ENCODE measurements at regions not wholly inside any gene's neighbourhood (a gene's known extent, or its start where the extent isn't known, plus 50 kb on each side); places are given as distances from the start of the nearest gene placed in this dataset.

DNA sequence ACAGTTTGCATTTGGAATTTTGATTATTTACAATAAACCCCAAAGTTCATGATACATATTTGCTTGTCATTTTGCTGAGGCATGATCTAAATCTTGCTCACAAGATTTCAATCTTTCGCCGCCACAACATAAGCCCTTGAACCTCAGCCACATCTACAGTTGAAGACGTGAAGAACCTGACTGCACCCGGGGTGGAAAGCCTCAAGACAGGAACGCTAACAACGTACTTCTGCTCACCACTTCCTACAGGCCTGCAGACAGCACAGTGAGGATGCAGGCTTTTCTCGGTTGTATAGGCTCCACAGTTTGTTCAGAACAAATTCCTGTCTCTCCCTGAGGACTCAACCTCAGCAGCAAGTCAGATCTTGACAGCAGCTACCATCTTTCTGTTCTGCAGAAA, 393.8 kb upstream of the PRKCQ start:
- Histone ChIP-seq H3K36me3 (ENCODE audit: insufficient read depth) (no peaks in the 10 kb centered on the region), H3K9ac (no peak overlapping the region), H3K27me3 (ENCODE audit: insufficient read depth, low read depth) (no peaks in the 10 kb centered on the region), H3K4me3 (IDR thresholded peaks at IDR 0.05; ENCODE audit: insufficient read depth, low read depth, low read length) (no peak overlapping the region), H3K79me2 (ENCODE audit: insufficient read depth, low read depth) (no peaks in the 10 kb centered on the region), H4K20me1 (ENCODE audit: insufficient read depth) (no peaks in the 10 kb centered on the region), H3K4me1 (ENCODE audit: low read depth, poor library complexity, severe bottlenecking) (no peaks in the 10 kb centered on the region), H3K27ac (no peak overlapping the region), H3K4me2 (no peak overlapping the region), H2AFZ (ENCODE audit: low read depth) (no peak overlapping the region)
- TF ChIP-seq, protein P1, sequence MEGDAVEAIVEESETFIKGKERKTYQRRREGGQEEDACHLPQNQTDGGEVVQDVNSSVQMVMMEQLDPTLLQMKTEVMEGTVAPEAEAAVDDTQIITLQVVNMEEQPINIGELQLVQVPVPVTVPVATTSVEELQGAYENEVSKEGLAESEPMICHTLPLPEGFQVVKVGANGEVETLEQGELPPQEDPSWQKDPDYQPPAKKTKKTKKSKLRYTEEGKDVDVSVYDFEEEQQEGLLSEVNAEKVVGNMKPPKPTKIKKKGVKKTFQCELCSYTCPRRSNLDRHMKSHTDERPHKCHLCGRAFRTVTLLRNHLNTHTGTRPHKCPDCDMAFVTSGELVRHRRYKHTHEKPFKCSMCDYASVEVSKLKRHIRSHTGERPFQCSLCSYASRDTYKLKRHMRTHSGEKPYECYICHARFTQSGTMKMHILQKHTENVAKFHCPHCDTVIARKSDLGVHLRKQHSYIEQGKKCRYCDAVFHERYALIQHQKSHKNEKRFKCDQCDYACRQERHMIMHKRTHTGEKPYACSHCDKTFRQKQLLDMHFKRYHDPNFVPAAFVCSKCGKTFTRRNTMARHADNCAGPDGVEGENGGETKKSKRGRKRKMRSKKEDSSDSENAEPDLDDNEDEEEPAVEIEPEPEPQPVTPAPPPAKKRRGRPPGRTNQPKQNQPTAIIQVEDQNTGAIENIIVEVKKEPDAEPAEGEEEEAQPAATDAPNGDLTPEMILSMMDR (conservative IDR thresholded peaks at IDR 0.05; ENCODE audit: low read depth, low read length), result no peak

- H2AFZ ChIP-seq (ENCODE audit: low read depth), result no peak overlapping the region
- H3K4me3 ChIP-seq (IDR thresholded peaks at IDR 0.05; ENCODE audit: insufficient read depth, low read depth, low read length), result no peak overlapping the region
- H3K79me2 ChIP-seq (ENCODE audit: insufficient read depth, low read depth), result no peaks in the 10 kb centered on the region
- H3K27ac ChIP-seq, result no peak overlapping the region
- H3K4me1 ChIP-seq (ENCODE audit: low read depth, poor library complexity, severe bottlenecking), result no peaks in the 10 kb centered on the region
- H3K27me3 ChIP-seq (ENCODE audit: insufficient read depth, low read depth), result no peaks in the 10 kb centered on the region
- no peaks in the 10 kb centered on the region for H4K20me1 ChIP-seq (ENCODE audit: insufficient read depth)
- H3K4me2 ChIP-seq, result no peak overlapping the region
- no peaks in the 10 kb centered on the region for H3K36me3 ChIP-seq (ENCODE audit: insufficient read depth)
- TF ChIP-seq, protein P1 (conservative IDR thresholded peaks at IDR 0.05; ENCODE audit: low read depth, low read length), result no peak
- no peak overlapping the region for H3K9ac ChIP-seq
These were observed 392.1 kb upstream of the PRKCQ start for GRCh38 chr10:6972226-6972625.

- Histone ChIP-seq H3K79me2 (ENCODE audit: insufficient read depth, low read depth) (no peaks in the 10 kb centered on the region), H3K9ac (no peak overlapping the region), H3K4me2 (no peak overlapping the region), H3K4me3 (IDR thresholded peaks at IDR 0.05; ENCODE audit: insufficient read depth, low read depth, low read length) (no peak overlapping the region), H3K27ac (no peak overlapping the region), H3K36me3 (ENCODE audit: insufficient read depth) (no peaks in the 10 kb centered on the region), H3K27me3 (ENCODE audit: insufficient read depth, low read depth) (no peaks in the 10 kb centered on the region), H4K20me1 (ENCODE audit: insufficient read depth) (no peaks in the 10 kb centered on the region), H3K4me1 (ENCODE audit: low read depth, poor library complexity, severe bottlenecking) (no peaks in the 10 kb centered on the region), H2AFZ (ENCODE audit: low read depth) (no peak overlapping the region)
- TF ChIP-seq, protein P1 (conservative IDR thresholded peaks at IDR 0.05; ENCODE audit: low read depth, low read length), result no peak
These were observed 389.6 kb upstream of the PRKCQ start for GRCh38 chr10:6969659-6970058.

DNA sequence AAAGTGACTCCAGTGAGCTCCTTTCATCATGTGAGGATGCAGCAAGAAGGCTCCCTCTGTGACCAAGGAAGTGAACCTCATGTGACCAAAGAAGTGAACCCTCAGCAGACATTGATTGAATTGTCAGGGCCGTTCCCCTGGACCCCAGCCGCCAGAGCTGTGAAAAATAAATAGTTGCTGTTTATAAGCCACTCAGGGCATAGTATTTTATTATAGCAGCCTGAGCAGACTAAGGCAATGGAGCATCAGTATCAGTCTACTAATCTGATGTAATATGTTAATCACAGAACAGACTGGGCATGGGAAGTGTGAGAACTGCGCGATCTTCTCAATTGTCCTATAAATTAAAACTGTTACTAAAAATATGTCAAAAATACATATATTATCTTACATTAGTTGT, 384.5 kb upstream of the PRKCQ start:
- Histone ChIP-seq H2AFZ (ENCODE audit: low read depth) (no peak overlapping the region), H3K9ac (no peak overlapping the region), H3K4me2 (no peak overlapping the region), H4K20me1 (ENCODE audit: insufficient read depth) (no peaks in the 10 kb centered on the region), H3K27me3 (ENCODE audit: insufficient read depth, low read depth) (no peaks in the 10 kb centered on the region), H3K4me3 (IDR thresholded peaks at IDR 0.05; ENCODE audit: insufficient read depth, low read depth, low read length) (no peak overlapping the region), H3K79me2 (ENCODE audit: insufficient read depth, low read depth) (no peaks in the 10 kb centered on the region), H3K4me1 (ENCODE audit: low read depth, poor library complexity, severe bottlenecking) (peaks cover 3% of the 10 kb centered on the region), H3K36me3 (ENCODE audit: insufficient read depth) (no peaks in the 10 kb centered on the region), H3K27ac (no peak overlapping the region)
- TF ChIP-seq, protein P1 (conservative IDR thresholded peaks at IDR 0.05; ENCODE audit: low read depth, low read length), result no peak
